ENCODE measurements at regions not wholly inside any gene's neighbourhood (a gene's known extent, or its start where the extent isn't known, plus 50 kb on each side); places are given as distances from the start of the nearest gene placed in this dataset.
"Not testable (repeated sequence)": the region's sequence is repeated elsewhere in the genome, so short reads cannot be mapped to it uniquely, and the experiment has no call there.

GRCh38 chr1:121076674-121077073 is 107.5 kb downstream of the FAM72B start:
- not testable (repeated sequence) for TF ChIP-seq YY1 (IDR thresholded peaks at IDR 0.05; ENCODE audit: insufficient read depth, insufficient read length); SUZ12 (IDR thresholded peaks at IDR 0.05; ENCODE audit: extremely low read depth, insufficient read depth, insufficient read length); ZNF274 (IDR thresholded peaks at IDR 0.05; ENCODE audit: low read depth, low read length)

Measured in NT2/D1 (cell line).